H9 (cell line): ENCODE measurements at regions not wholly inside any gene's neighbourhood (a gene's known extent, or its start where the extent isn't known, plus 50 kb on each side); places are given as distances from the start of the nearest gene placed in this dataset.

Source experiments
- DNase-seq: peaks from one replicate; pipeline ENCODE4 v3.0.0-alpha.2; 2017
- H2AFZ ChIP-seq: one replicate; pipeline ENCODE4 v1.6.1; 2013; ENCODE audit warnings: mild to moderate bottlenecking, low read length, control low read depth, moderate library complexity
- H2AK5ac ChIP-seq: 2 replicates; pipeline ENCODE4 v1.6.1; 2013; ENCODE audit warnings: low read length, control low read depth, mixed read lengths; ENCODE audit not compliant: insufficient read length
- H2BK120ac ChIP-seq: one replicate; pipeline ENCODE4 v1.6.1; 2013; ENCODE audit warnings: low read depth, mild to moderate bottlenecking, low read length, control low read depth, inconsistent platforms; ENCODE audit not compliant: poor library complexity, severe bottlenecking
- H2BK12ac ChIP-seq: 2 replicates; pipeline ENCODE4 v1.6.1; 2013; ENCODE audit warnings: low read length, control low read depth, mixed read lengths, low read depth; ENCODE audit not compliant: insufficient read length
- H2BK15ac ChIP-seq: 2 replicates; pipeline ENCODE4 v1.6.1; 2013; ENCODE audit warnings: low read depth, low read length, control low read depth
- H2BK20ac ChIP-seq: one replicate; pipeline ENCODE4 v1.6.1; 2013; ENCODE audit warnings: low read depth, mild to moderate bottlenecking, low read length, control low read depth, inconsistent platforms; ENCODE audit not compliant: poor library complexity, severe bottlenecking
- H2BK5ac ChIP-seq: 2 replicates; pipeline ENCODE4 v1.6.1; 2013; ENCODE audit warnings: low read length, control low read depth, mixed read lengths; ENCODE audit not compliant: insufficient read length
- H3K14ac ChIP-seq: 2 replicates; pipeline ENCODE4 v1.6.1; 2013; ENCODE audit warnings: low read length, control low read depth; ENCODE audit not compliant: insufficient read depth
- H3K18ac ChIP-seq: 2 replicates; pipeline ENCODE4 v1.6.1; 2013; ENCODE audit warnings: low read depth, mild to moderate bottlenecking, mixed read lengths, low read length, control low read depth; ENCODE audit not compliant: insufficient read length
- H3K23ac ChIP-seq: 2 replicates; pipeline ENCODE4 v1.6.1; 2013; ENCODE audit warnings: low read length, control low read depth, mixed read lengths, low read depth; ENCODE audit not compliant: insufficient read length
- H3K23me2 ChIP-seq: 2 replicates; pipeline ENCODE4 v1.6.1; 2013; ENCODE audit warnings: low read depth, mild to moderate bottlenecking, mixed read lengths, low read length, control low read depth; ENCODE audit not compliant: insufficient read length, poor library complexity, severe bottlenecking
- H3K27ac ChIP-seq: 2 replicates; pipeline ENCODE4 v1.5.1; 2013; ENCODE audit warnings: low read length, control low read depth, mixed read lengths, low read depth; ENCODE audit not compliant: insufficient read length
- H3K27me3 ChIP-seq: 2 replicates; pipeline ENCODE4 v1.6.1; 2013; ENCODE audit warnings: low read length, control low read depth, inconsistent platforms; ENCODE audit not compliant: insufficient read depth
- H3K4ac ChIP-seq: 2 replicates; pipeline ENCODE4 v1.6.1; 2013; ENCODE audit warnings: low read depth, mild to moderate bottlenecking, control low read depth, inconsistent platforms, low read length, moderate library complexity
- H3K4me1 ChIP-seq: 2 replicates; pipeline ENCODE4 v1.6.1; 2013; ENCODE audit warnings: low read length, control low read depth, inconsistent platforms; ENCODE audit not compliant: insufficient read depth
- H3K4me2 ChIP-seq: 2 replicates; pipeline ENCODE4 v1.6.1; 2013; ENCODE audit warnings: low read length, control low read depth, mixed read lengths; ENCODE audit not compliant: insufficient read length, insufficient read depth
- H3K56ac ChIP-seq: 2 replicates; pipeline ENCODE4 v1.6.1; 2013; ENCODE audit warnings: low read depth, mild to moderate bottlenecking, mixed read lengths, low read length, control low read depth; ENCODE audit not compliant: insufficient read length
- H3K79me1 ChIP-seq: 2 replicates; pipeline ENCODE4 v1.6.1; 2013; ENCODE audit warnings: low read depth, mild to moderate bottlenecking, moderate library complexity, low read length, control low read depth, inconsistent platforms; ENCODE audit not compliant: insufficient read depth, poor library complexity, severe bottlenecking
- H3K79me2 ChIP-seq: 2 replicates; pipeline ENCODE4 v1.6.1; 2013; ENCODE audit warnings: low read length, control low read depth, inconsistent platforms; ENCODE audit not compliant: insufficient read depth
- H3K9ac ChIP-seq: 2 replicates; pipeline ENCODE4 v1.6.1; 2013; ENCODE audit warnings: low read length, control low read depth, mixed read lengths; ENCODE audit not compliant: insufficient read length; ENCODE audit errors: extremely low read depth
- H3K9me3 ChIP-seq: one replicate; pipeline ENCODE4 v1.6.1; 2013; ENCODE audit warnings: low read depth, low read length, inconsistent platforms; ENCODE audit not compliant: control insufficient read depth
- H3T11ph ChIP-seq: one replicate; pipeline ENCODE4 v1.6.1; 2013; ENCODE audit warnings: mild to moderate bottlenecking, low read length, control low read depth, inconsistent platforms
- H4K20me1 ChIP-seq: one replicate; pipeline ENCODE4 v1.6.1; 2013; ENCODE audit not compliant: control insufficient read depth, insufficient read length, insufficient read depth
- H4K5ac ChIP-seq: 2 replicates; pipeline ENCODE4 v1.6.1; 2013; ENCODE audit warnings: low read depth, mild to moderate bottlenecking, mixed read lengths, low read length, control low read depth; ENCODE audit not compliant: insufficient read length
- H4K8ac ChIP-seq: replicated peaks from 2 replicates; pipeline ENCODE4 v1.6.1; 2013; ENCODE audit warnings: low read length, control low read depth, mixed read lengths, low read depth; ENCODE audit not compliant: insufficient read length
- H4K91ac ChIP-seq: 2 replicates; pipeline ENCODE4 v1.6.1; 2013; ENCODE audit warnings: low read depth, mild to moderate bottlenecking, moderate library complexity, mixed read lengths, low read length, control low read depth; ENCODE audit not compliant: insufficient read length
- H3K27ac Mint-ChIP-seq, 3 experiments: 2 replicates in 2 of 3; 3 replicates in 1 of 3; pipeline ENCODE4 v1.8.0; 2020 to 2021; ENCODE audit warnings: mixed read lengths in 3 of 3, mild to moderate bottlenecking in 1 of 3, moderate library complexity in 1 of 3
- H3K27me3 Mint-ChIP-seq: 2 replicates; pipeline ENCODE4 v1.8.0; 2021; ENCODE audit warnings: low read depth, mild to moderate bottlenecking, moderate library complexity, mixed read lengths
- H3K36me3 Mint-ChIP-seq, 3 experiments: 2 replicates in 2 of 3; 3 replicates in 1 of 3; pipeline ENCODE4 v1.8.0; 2020 to 2021; ENCODE audit warnings: low read depth in 3 of 3, mixed read lengths in 3 of 3; ENCODE audit not compliant: insufficient read depth in 1 of 3
- H3K4me1 Mint-ChIP-seq, 2 experiments: 2 replicates each; pipeline ENCODE4 v1.8.0; 2020; ENCODE audit warnings: mixed read lengths in 2 of 2
- H3K4me3 Mint-ChIP-seq, 2 experiments: 2 replicates in 1 of 2; 3 replicates in 1 of 2; pipeline ENCODE4 v1.8.0; 2020 to 2021; ENCODE audit warnings: mild to moderate bottlenecking in 2 of 2, mixed read lengths in 2 of 2, moderate library complexity in 1 of 2
- H3K9me3 Mint-ChIP-seq, 2 experiments: 2 replicates in 1 of 2; 3 replicates in 1 of 2; pipeline ENCODE4 v1.8.0; 2020; ENCODE audit warnings: mild to moderate bottlenecking in 2 of 2, mixed read lengths in 2 of 2, moderate library complexity in 1 of 2
- CTCF ChIP-seq: fragments of 200-600 bp; sonication (generic); conservative IDR thresholded peaks from 3 replicates; pipeline ENCODE4 v1.8.0; 2021; ENCODE audit warnings: antibody characterized with exemption, mild to moderate bottlenecking
- WGBS: extraction: QIAGEN DNeasy Blood & Tissue Kit; methylation state at CpG from one replicate; pipeline ENCODE4 v1.1.7; 2013; ENCODE audit warnings: missing lambda C conversion rate, low lambda C conversion rate, mixed read lengths; ENCODE audit not compliant: insufficient read length; ENCODE audit errors: extremely low coverage; 5-methylcytosine and 5-hydroxymethylcytosine counted together

DNA sequence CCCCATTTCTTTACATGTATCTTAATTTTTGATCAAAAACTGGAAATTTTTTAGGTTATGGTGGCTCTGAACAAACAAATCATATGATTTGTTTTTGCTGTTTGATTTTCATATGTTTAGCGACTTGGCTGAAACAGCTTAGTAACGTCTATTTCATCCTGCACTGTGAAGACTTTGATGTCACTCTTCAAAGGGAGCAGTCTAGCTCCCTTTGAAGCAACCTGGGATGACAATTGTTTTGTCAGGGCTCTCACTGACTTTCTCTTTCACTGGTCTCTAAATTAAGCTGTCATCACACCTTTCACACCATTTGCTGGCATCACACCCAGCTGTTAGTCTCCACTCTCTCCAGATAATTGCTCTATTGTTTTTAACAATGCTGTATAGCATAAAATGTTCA is 896.9 kb downstream of the IGSF11 start:
- Histone ChIP-seq H3K4me2 (no peak overlapping the region), H3K18ac (no peak overlapping the region), H3K27ac (no peak overlapping the region), H3K27me3 (no peaks in the 10 kb centered on the region), H2BK120ac (no peak overlapping the region), H3K4ac (no peak overlapping the region), H3K14ac (no peak overlapping the region), H4K20me1 (no peaks in the 10 kb centered on the region), H3T11ph (no peak overlapping the region), H3K56ac (no peak overlapping the region), H2BK5ac (no peak overlapping the region), H4K8ac (no peak overlapping the region), H4K5ac (no peak overlapping the region), H3K4me1 (no peaks in the 10 kb centered on the region), H2AFZ (no peak overlapping the region), H3K9ac (no peak overlapping the region), H4K91ac (no peak overlapping the region), H3K23me2 (no peaks in the 10 kb centered on the region), H2BK12ac (no peak overlapping the region), H3K79me2 (no peaks in the 10 kb centered on the region), H3K23ac (no peak overlapping the region), H2AK5ac (no peak overlapping the region), H2BK20ac (no peak overlapping the region), H3K9me3 (no peaks in the 10 kb centered on the region), H2BK15ac (no peak overlapping the region), H3K79me1 (no peaks in the 10 kb centered on the region)
- DNase-seq: no peak
- no peak overlapping the region for H3K27ac Mint-ChIP-seq
- H3K4me1 Mint-ChIP-seq: no peaks in the 10 kb centered on the region
- H3K9me3 Mint-ChIP-seq: peaks cover 15 to 21% of the 10 kb centered on the region in 2 experiments; a peak in 4 of 5 replicates
- TF ChIP-seq CTCF: no peak
- WGBS: no CpG with 5 or more reads among the region's 2 CpGs
- H3K36me3 Mint-ChIP-seq: peaks cover 4 to 27% (median 8%) of the 10 kb centered on the region in 3 experiments; a peak in 5 of 7 replicates
- H3K27me3 Mint-ChIP-seq: no peaks in the 10 kb centered on the region
- no peak overlapping the region for H3K4me3 Mint-ChIP-seq
